ENCODE measurements at regions not wholly inside any gene's neighbourhood (a gene's known extent, or its start where the extent isn't known, plus 50 kb on each side); places are given as distances from the start of the nearest gene placed in this dataset.

- no peaks in the 10 kb centered on the region for H3K36me3 ChIP-seq (ENCODE audit: control insufficient read depth in 4 of 4, insufficient read depth in 4 of 4, low read length in 3 of 4)
- no peak overlapping the region for H3K4me3 ChIP-seq (ENCODE audit: control insufficient read depth in 1 of 7, extremely low read depth in 1 of 7, insufficient read depth in 4 of 7, low read depth in 2 of 7, low read length in 6 of 7)
- H3K4me1 ChIP-seq (ENCODE audit: control extremely low read depth in 1 of 4, control insufficient read depth in 4 of 4, insufficient read depth in 4 of 4, low read length in 3 of 4), result peaks cover 0 to 2% (median 0%) of the 10 kb centered on the region in 4 experiments
- no CpG with 5 or more reads among the region's 1 CpG for WGBS (ENCODE audit: insufficient coverage)
- ChIA-PET CTCF (no interaction called here), POLR2A (no interaction called here)
- no peak overlapping the region for H3K27ac ChIP-seq (ENCODE audit: insufficient read depth in 1 of 2, low read depth in 1 of 2, low read length in 2 of 2, poor library complexity in 1 of 2, severe bottlenecking in 2 of 2)
- H3K27me3 ChIP-seq (replicated peaks in 2 of 5; ENCODE audit: control insufficient read depth in 4 of 5, insufficient read depth in 5 of 5, low read length in 4 of 5), result no peaks in the 10 kb centered on the region
- no peaks in the 10 kb centered on the region for H3K9me3 ChIP-seq (ENCODE audit: control extremely low read depth in 1 of 5, control insufficient read depth in 4 of 5, insufficient read depth in 2 of 5, low read depth in 1 of 5, low read length in 4 of 5)
- no peak for DNase-seq
These were observed 411.6 kb upstream of the PTGER4 start for GRCh38 chr5:40268088-40268487.

- H3K4me3 ChIP-seq (ENCODE audit: control insufficient read depth in 1 of 7, extremely low read depth in 1 of 7, insufficient read depth in 4 of 7, low read depth in 2 of 7, low read length in 6 of 7), result no peak overlapping the region
- peaks cover 0 to 2% (median 0%) of the 10 kb centered on the region in 4 experiments for H3K4me1 ChIP-seq (ENCODE audit: control extremely low read depth in 1 of 4, control insufficient read depth in 4 of 4, insufficient read depth in 4 of 4, low read length in 3 of 4)
- no peak overlapping the region for H3K27ac ChIP-seq (ENCODE audit: insufficient read depth in 1 of 2, low read depth in 1 of 2, low read length in 2 of 2, poor library complexity in 1 of 2, severe bottlenecking in 2 of 2)
- no peaks in the 10 kb centered on the region for H3K9me3 ChIP-seq (ENCODE audit: control extremely low read depth in 1 of 5, control insufficient read depth in 4 of 5, insufficient read depth in 2 of 5, low read depth in 1 of 5, low read length in 4 of 5)
- H3K27me3 ChIP-seq (replicated peaks in 2 of 5; ENCODE audit: control insufficient read depth in 4 of 5, insufficient read depth in 5 of 5, low read length in 4 of 5), result no peaks in the 10 kb centered on the region
- no CpG with 5 or more reads among the region's 2 CpGs for WGBS (ENCODE audit: insufficient coverage)
- H3K36me3 ChIP-seq (ENCODE audit: control insufficient read depth in 4 of 4, insufficient read depth in 4 of 4, low read length in 3 of 4), result no peaks in the 10 kb centered on the region
- CTCF ChIA-PET, result interaction anchor here (0.9 kb wide), 1 partner anchor 11 kb away, joined by 3 read pairs; no protein-coding TSS in a partner anchor
- POLR2A ChIA-PET, result no interaction called here
- no peak for DNase-seq
These were observed 412.8 kb upstream of the PTGER4 start for GRCh38 chr5:40266952-40267351.

DNA sequence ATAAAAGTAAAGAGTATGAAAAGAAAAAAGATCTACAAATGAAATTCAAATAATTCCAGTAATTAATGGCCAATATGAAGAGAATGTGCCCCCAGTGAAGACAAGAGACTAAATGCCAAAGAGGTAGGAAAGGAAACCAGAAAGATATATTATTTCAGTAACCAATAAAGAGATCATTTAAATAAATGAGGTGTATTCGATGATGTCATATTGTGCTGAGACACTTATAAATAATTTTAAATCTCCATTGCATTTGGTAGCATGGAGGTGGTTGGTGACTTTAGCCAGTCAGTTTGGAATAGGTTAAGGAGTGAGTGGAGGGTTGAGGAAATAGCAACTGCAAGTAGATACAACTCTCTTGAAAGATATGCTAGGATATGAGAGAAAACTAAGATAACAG lies 417.7 kb upstream of the PTGER4 start:
- DNase-seq, result no peak
- Histone ChIP-seq H3K4me1 (ENCODE audit: control extremely low read depth in 1 of 4, control insufficient read depth in 4 of 4, insufficient read depth in 4 of 4, low read length in 3 of 4) (peaks cover 0 to 4% (median 0%) of the 10 kb centered on the region in 4 experiments), H3K4me3 (ENCODE audit: control insufficient read depth in 1 of 7, extremely low read depth in 1 of 7, insufficient read depth in 4 of 7, low read depth in 2 of 7, low read length in 6 of 7) (no peak overlapping the region), H3K27me3 (replicated peaks in 2 of 5; ENCODE audit: control insufficient read depth in 4 of 5, insufficient read depth in 5 of 5, low read length in 4 of 5) (no peaks in the 10 kb centered on the region), H3K9me3 (ENCODE audit: control extremely low read depth in 1 of 5, control insufficient read depth in 4 of 5, insufficient read depth in 2 of 5, low read depth in 1 of 5, low read length in 4 of 5) (no peaks in the 10 kb centered on the region), H3K36me3 (ENCODE audit: control insufficient read depth in 4 of 4, insufficient read depth in 4 of 4, low read length in 3 of 4) (no peaks in the 10 kb centered on the region), H3K27ac (ENCODE audit: insufficient read depth in 1 of 2, low read depth in 1 of 2, low read length in 2 of 2, poor library complexity in 1 of 2, severe bottlenecking in 2 of 2) (no peak overlapping the region)
- ChIA-PET POLR2A (no interaction called here), CTCF (no interaction called here)
- no CpG with 5 or more reads among the region's 1 CpG for WGBS (ENCODE audit: insufficient coverage)

DNA sequence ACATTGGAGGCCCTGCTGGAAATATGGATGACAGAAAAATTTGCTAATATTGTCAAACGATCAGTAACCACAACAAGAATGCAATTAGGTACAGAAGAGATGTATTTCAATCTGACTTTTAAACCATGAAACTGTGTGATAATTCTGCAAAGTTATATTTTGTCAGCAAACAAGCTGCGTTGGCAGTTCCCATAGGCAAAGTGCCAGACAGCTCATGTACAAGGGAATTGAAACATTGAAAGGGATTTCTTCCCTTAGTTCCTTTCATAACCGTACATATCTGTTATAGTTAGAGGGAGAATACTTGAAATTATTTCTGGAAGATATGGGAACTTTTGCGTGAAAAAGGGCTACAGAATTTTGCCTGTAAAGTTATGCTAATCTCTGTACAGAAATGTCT lies 419.4 kb upstream of the PTGER4 start:
- ChIA-PET CTCF (no interaction called here), POLR2A (no interaction called here)
- Histone ChIP-seq H3K36me3 (ENCODE audit: control insufficient read depth in 4 of 4, insufficient read depth in 4 of 4, low read length in 3 of 4) (no peaks in the 10 kb centered on the region), H3K9me3 (ENCODE audit: control extremely low read depth in 1 of 5, control insufficient read depth in 4 of 5, insufficient read depth in 2 of 5, low read depth in 1 of 5, low read length in 4 of 5) (no peaks in the 10 kb centered on the region), H3K27me3 (replicated peaks in 2 of 5; ENCODE audit: control insufficient read depth in 4 of 5, insufficient read depth in 5 of 5, low read length in 4 of 5) (no peaks in the 10 kb centered on the region), H3K27ac (ENCODE audit: insufficient read depth in 1 of 2, low read depth in 1 of 2, low read length in 2 of 2, poor library complexity in 1 of 2, severe bottlenecking in 2 of 2) (no peak overlapping the region), H3K4me1 (ENCODE audit: control extremely low read depth in 1 of 4, control insufficient read depth in 4 of 4, insufficient read depth in 4 of 4, low read length in 3 of 4) (peaks cover 0 to 4% (median 0%) of the 10 kb centered on the region in 4 experiments), H3K4me3 (ENCODE audit: control insufficient read depth in 1 of 7, extremely low read depth in 1 of 7, insufficient read depth in 4 of 7, low read depth in 2 of 7, low read length in 6 of 7) (no peak overlapping the region)
- 100% methylated on average over 1 of the region's 4 CpGs for WGBS (ENCODE audit: insufficient coverage)
- no peak for DNase-seq

DNA sequence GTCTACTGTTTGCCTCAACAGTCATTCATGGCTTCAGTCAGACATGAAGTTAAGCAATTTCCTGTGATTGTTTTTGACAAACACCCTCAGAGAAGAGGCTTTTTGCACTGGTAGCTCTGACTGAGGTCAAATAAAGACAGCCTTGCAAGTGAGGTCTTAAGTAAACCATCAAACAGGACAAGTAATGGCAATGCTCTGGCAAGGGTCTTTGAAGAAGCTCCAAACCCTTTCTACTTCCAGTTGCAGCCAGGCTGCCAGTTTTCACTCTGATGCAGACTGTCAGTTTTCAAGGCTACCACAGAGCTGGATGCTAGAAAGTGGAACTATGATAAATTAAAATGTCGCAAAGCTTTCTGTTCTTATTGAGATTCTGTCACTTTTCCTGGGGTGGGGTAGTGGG lies 421.5 kb upstream of the PTGER4 start:
- WGBS (ENCODE audit: insufficient coverage), result no CpG with 5 or more reads among the region's 1 CpG
- H3K4me3 ChIP-seq (ENCODE audit: control insufficient read depth in 1 of 7, extremely low read depth in 1 of 7, insufficient read depth in 4 of 7, low read depth in 2 of 7, low read length in 6 of 7), result no peak overlapping the region
- no peak overlapping the region for H3K27ac ChIP-seq (ENCODE audit: insufficient read depth in 1 of 2, low read depth in 1 of 2, low read length in 2 of 2, poor library complexity in 1 of 2, severe bottlenecking in 2 of 2)
- no peaks in the 10 kb centered on the region for H3K36me3 ChIP-seq (ENCODE audit: control insufficient read depth in 4 of 4, insufficient read depth in 4 of 4, low read length in 3 of 4)
- ChIA-PET CTCF (no interaction called here), POLR2A (no interaction called here)
- peaks cover 0 to 4% (median 0%) of the 10 kb centered on the region in 4 experiments for H3K4me1 ChIP-seq (ENCODE audit: control extremely low read depth in 1 of 4, control insufficient read depth in 4 of 4, insufficient read depth in 4 of 4, low read length in 3 of 4)
- no peaks in the 10 kb centered on the region for H3K27me3 ChIP-seq (replicated peaks in 2 of 5; ENCODE audit: control insufficient read depth in 4 of 5, insufficient read depth in 5 of 5, low read length in 4 of 5)
- DNase-seq, result peak in 2 of 3 donors; percentile 10 to 26
- no peaks in the 10 kb centered on the region for H3K9me3 ChIP-seq (ENCODE audit: control extremely low read depth in 1 of 5, control insufficient read depth in 4 of 5, insufficient read depth in 2 of 5, low read depth in 1 of 5, low read length in 4 of 5)

DNA sequence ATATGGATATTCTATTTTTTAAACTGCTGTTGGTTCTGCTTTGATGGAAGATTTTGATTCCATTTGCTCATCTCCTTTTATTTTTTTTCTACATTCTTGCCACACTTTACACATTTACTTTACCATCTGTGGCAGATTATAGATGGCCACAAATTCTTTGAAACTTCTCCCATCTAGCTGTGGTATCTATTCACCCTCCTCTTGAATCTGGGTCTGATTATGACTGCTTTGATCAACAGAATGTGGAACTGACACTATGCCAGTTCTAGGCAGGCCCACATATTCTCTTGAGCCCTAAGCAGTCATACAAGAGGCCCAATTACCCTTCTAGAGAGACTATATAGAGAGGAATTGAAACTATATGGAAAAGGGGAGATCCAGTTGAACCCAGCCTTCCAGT lies 439.0 kb upstream of the PTGER4 start:
- no peak for DNase-seq
- H3K4me1 ChIP-seq (ENCODE audit: control extremely low read depth in 1 of 4, control insufficient read depth in 4 of 4, insufficient read depth in 4 of 4, low read length in 3 of 4), result peaks cover 0 to 2% (median 0%) of the 10 kb centered on the region in 4 experiments
- ChIA-PET CTCF (no interaction called here), POLR2A (no interaction called here)
- no peak overlapping the region for H3K27ac ChIP-seq (ENCODE audit: insufficient read depth in 1 of 2, low read depth in 1 of 2, low read length in 2 of 2, poor library complexity in 1 of 2, severe bottlenecking in 2 of 2)
- no peaks in the 10 kb centered on the region for H3K36me3 ChIP-seq (ENCODE audit: control insufficient read depth in 4 of 4, insufficient read depth in 4 of 4, low read length in 3 of 4)
- H3K4me3 ChIP-seq (ENCODE audit: control insufficient read depth in 1 of 7, extremely low read depth in 1 of 7, insufficient read depth in 4 of 7, low read depth in 2 of 7, low read length in 6 of 7), result no peak overlapping the region
- no peaks in the 10 kb centered on the region for H3K27me3 ChIP-seq (replicated peaks in 2 of 5; ENCODE audit: control insufficient read depth in 4 of 5, insufficient read depth in 5 of 5, low read length in 4 of 5)
- H3K9me3 ChIP-seq (ENCODE audit: control extremely low read depth in 1 of 5, control insufficient read depth in 4 of 5, insufficient read depth in 2 of 5, low read depth in 1 of 5, low read length in 4 of 5), result peaks cover 0 to 6% (median 2%) of the 10 kb centered on the region in 5 experiments

DNA sequence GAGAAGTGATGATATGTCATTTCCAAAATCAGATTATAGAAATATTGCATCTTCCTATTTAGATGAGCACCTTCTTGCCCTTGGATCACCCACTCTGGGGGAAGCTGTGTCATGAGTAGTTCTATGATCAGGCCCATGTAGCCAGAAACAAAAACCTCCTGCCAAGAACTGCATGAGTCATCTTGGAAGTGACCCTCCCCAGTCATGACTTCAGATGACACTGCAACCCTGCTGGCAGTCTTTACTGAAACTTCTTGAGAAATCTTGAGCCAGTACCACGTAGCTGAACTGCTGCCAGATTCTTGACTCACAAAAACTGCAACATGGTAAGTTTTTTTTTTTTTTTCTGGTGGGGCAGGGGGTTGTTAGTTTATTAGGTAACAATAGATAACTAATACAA lies 439.6 kb upstream of the PTGER4 start:
- ChIA-PET POLR2A (no interaction called here), CTCF (no interaction called here)
- Histone ChIP-seq H3K27me3 (replicated peaks in 2 of 5; ENCODE audit: control insufficient read depth in 4 of 5, insufficient read depth in 5 of 5, low read length in 4 of 5) (no peaks in the 10 kb centered on the region), H3K36me3 (ENCODE audit: control insufficient read depth in 4 of 4, insufficient read depth in 4 of 4, low read length in 3 of 4) (no peaks in the 10 kb centered on the region), H3K27ac (ENCODE audit: insufficient read depth in 1 of 2, low read depth in 1 of 2, low read length in 2 of 2, poor library complexity in 1 of 2, severe bottlenecking in 2 of 2) (no peak overlapping the region), H3K4me1 (ENCODE audit: control extremely low read depth in 1 of 4, control insufficient read depth in 4 of 4, insufficient read depth in 4 of 4, low read length in 3 of 4) (peaks cover 0 to 2% (median 0%) of the 10 kb centered on the region in 4 experiments), H3K4me3 (ENCODE audit: control insufficient read depth in 1 of 7, extremely low read depth in 1 of 7, insufficient read depth in 4 of 7, low read depth in 2 of 7, low read length in 6 of 7) (no peak overlapping the region), H3K9me3 (ENCODE audit: control extremely low read depth in 1 of 5, control insufficient read depth in 4 of 5, insufficient read depth in 2 of 5, low read depth in 1 of 5, low read length in 4 of 5) (peaks cover 0 to 6% (median 2%) of the 10 kb centered on the region in 5 experiments)
- no CpG with 5 or more reads among the region's 1 CpG for WGBS (ENCODE audit: insufficient coverage)
- peak in 1 of 3 donors; percentile 30 for DNase-seq

Measured in common myeloid progenitor, CD34-positive (primary cell).